ENCODE measurements at regions not wholly inside any gene's neighbourhood (a gene's known extent, or its start where the extent isn't known, plus 50 kb on each side); places are given as distances from the start of the nearest gene placed in this dataset.

DNA sequence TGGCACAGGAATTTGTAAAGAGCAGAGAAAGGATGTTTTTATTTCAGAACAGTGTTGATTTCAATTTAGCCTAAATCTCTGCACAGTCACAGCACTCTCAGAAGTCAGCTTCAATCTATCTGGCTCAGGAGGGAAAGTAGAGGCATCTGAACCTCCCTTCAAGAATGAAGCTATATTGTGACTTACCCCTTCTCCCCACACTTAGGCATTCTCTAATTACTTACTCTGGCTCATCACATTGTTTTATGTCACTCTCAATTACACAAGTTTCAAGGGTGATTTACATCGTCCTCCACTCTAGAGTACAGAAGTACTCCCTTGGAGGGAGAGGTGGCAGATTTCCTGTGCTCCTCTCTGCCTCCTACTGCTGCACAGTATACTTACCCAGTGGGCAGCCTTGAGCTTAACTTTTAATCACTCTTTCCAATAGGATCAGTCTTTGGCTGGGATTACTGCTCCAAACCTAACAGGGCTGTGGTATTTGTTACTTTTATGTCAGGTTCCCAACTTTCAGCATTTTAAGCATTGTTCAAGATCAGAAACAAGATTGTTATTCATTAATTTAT is 211.4 kb downstream of the AASDHPPT start:
- TF ChIP-seq, protein P1, sequence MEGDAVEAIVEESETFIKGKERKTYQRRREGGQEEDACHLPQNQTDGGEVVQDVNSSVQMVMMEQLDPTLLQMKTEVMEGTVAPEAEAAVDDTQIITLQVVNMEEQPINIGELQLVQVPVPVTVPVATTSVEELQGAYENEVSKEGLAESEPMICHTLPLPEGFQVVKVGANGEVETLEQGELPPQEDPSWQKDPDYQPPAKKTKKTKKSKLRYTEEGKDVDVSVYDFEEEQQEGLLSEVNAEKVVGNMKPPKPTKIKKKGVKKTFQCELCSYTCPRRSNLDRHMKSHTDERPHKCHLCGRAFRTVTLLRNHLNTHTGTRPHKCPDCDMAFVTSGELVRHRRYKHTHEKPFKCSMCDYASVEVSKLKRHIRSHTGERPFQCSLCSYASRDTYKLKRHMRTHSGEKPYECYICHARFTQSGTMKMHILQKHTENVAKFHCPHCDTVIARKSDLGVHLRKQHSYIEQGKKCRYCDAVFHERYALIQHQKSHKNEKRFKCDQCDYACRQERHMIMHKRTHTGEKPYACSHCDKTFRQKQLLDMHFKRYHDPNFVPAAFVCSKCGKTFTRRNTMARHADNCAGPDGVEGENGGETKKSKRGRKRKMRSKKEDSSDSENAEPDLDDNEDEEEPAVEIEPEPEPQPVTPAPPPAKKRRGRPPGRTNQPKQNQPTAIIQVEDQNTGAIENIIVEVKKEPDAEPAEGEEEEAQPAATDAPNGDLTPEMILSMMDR (IDR thresholded peaks at IDR 0.05): no peak
- no peak for TF ChIP-seq ZFX (IDR thresholded peaks at IDR 0.05; ENCODE audit: borderline replicate concordance)

Measured in 22Rv1 (cell line).